Neural progenitor cell (in vitro differentiated cells): ENCODE measurements at regions not wholly inside any gene's neighbourhood (a gene's known extent, or its start where the extent isn't known, plus 50 kb on each side); places are given as distances from the start of the nearest gene placed in this dataset.

ENCODE experiments used
- CTCF ChIP-seq: fragments of 200-600 bp; sonication (generic); IDR thresholded peaks from 2 replicates; pipeline ENCODE4 v1.5.1; 2017; ENCODE audit warnings: antibody characterized with exemption, mild to moderate bottlenecking
- EZH2 ChIP-seq: fragments of 200-600 bp; sonication (generic); IDR thresholded peaks from 2 replicates; pipeline ENCODE4 v1.6.1; 2017; ENCODE audit warnings: antibody characterized with exemption, mild to moderate bottlenecking, moderate library complexity

GRCh38 chr6:82521369-82521768 is 157.8 kb downstream of the TPBG start:
- TF ChIP-seq CTCF: no peak
- TF ChIP-seq EZH2: no peak
